GM06990 (cell line): ENCODE measurements at regions not wholly inside any gene's neighbourhood (a gene's known extent, or its start where the extent isn't known, plus 50 kb on each side); places are given as distances from the start of the nearest gene placed in this dataset.

Experiments
- DNase-seq: peaks from one replicate; pipeline ENCODE4 v3.0.0-alpha.2; 2011; ENCODE audit not compliant: insufficient read length; ENCODE audit errors: extremely low read depth
- H3K27me3 ChIP-seq: replicated peaks from 2 replicates; pipeline ENCODE4 v1.6.0; 2011; ENCODE audit warnings: low read length; ENCODE audit not compliant: control insufficient read depth, insufficient read depth
- H3K36me3 ChIP-seq: 2 replicates; pipeline ENCODE4 v1.5.1; 2011; ENCODE audit warnings: low read length; ENCODE audit not compliant: control insufficient read depth, insufficient read depth
- H3K4me3 ChIP-seq: replicated peaks from 2 replicates; pipeline ENCODE4 v1.5.1; 2011; ENCODE audit warnings: low read depth, mild to moderate bottlenecking, control low read depth, low read length
- TF ChIP-seq, protein P1 (sequence below): IDR thresholded peaks from 2 replicates; pipeline ENCODE4 v1.5.1; 2011; ENCODE audit warnings: low read length, control low read depth, mild to moderate bottlenecking, inconsistent platforms; ENCODE audit not compliant: insufficient read depth, poor library complexity, severe bottlenecking

DNA sequence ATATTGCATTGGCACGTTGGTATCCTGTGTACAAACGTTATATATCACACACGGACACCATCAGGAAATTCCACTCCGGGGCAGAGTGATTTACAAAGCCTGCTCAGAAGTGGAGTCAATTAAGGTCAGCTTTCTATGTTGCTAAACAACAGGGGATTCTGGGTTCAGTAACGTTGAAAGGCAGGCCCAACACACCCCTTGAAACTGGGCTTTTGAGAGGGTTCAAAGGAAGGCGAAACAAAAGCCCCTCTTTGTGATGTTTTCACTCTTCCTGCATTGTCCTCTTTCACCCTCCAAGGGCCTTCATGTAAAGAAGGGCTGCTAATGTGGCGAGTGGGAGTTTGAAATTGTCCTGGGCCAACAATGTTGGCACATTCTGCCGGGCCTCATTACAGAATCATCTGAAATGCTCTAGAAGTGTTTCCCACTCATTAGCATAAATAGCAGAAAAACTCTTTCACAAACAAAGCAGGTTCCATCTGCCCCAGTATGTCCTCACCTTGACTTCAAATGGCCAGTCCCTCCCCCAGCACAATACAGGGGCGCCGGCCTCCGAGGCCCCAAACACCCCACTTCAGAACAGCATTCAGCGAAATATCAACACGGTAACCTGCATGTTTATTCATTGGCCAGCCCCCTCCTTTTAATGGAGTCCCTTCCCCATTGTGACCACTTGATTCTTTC, 76.4 kb downstream of the HES1 start:
- no peak for DNase-seq
- TF ChIP-seq, protein P1, sequence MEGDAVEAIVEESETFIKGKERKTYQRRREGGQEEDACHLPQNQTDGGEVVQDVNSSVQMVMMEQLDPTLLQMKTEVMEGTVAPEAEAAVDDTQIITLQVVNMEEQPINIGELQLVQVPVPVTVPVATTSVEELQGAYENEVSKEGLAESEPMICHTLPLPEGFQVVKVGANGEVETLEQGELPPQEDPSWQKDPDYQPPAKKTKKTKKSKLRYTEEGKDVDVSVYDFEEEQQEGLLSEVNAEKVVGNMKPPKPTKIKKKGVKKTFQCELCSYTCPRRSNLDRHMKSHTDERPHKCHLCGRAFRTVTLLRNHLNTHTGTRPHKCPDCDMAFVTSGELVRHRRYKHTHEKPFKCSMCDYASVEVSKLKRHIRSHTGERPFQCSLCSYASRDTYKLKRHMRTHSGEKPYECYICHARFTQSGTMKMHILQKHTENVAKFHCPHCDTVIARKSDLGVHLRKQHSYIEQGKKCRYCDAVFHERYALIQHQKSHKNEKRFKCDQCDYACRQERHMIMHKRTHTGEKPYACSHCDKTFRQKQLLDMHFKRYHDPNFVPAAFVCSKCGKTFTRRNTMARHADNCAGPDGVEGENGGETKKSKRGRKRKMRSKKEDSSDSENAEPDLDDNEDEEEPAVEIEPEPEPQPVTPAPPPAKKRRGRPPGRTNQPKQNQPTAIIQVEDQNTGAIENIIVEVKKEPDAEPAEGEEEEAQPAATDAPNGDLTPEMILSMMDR, result no peak
- Histone ChIP-seq H3K36me3 (no peaks in the 10 kb centered on the region), H3K4me3 (no peak overlapping the region), H3K27me3 (no peaks in the 10 kb centered on the region; the same call in 1 of the 2 replicates)

- Histone ChIP-seq H3K27me3 (no peaks in the 10 kb centered on the region; the same call in 1 of the 2 replicates), H3K36me3 (no peaks in the 10 kb centered on the region), H3K4me3 (no peak overlapping the region)
- no peak for DNase-seq
- TF ChIP-seq, protein P1, result no peak
Observed at GRCh38 chr3:194212845-194213331, 76.9 kb downstream of the HES1 start.

- TF ChIP-seq, protein P1, result no peak
- no peak overlapping the region for H3K4me3 ChIP-seq
- H3K36me3 ChIP-seq, result no peaks in the 10 kb centered on the region
- no peak for DNase-seq
- no peaks in the 10 kb centered on the region; the same call in 1 of the 2 replicates for H3K27me3 ChIP-seq
Observed at GRCh38 chr3:194215392-194215791, 79.4 kb downstream of the HES1 start.

- no peak overlapping the region for H3K4me3 ChIP-seq
- no peaks in the 10 kb centered on the region for H3K36me3 ChIP-seq
- TF ChIP-seq, protein P1, result no peak
- DNase-seq, result no peak
- H3K27me3 ChIP-seq, result no peaks in the 10 kb centered on the region; the same call in 1 of the 2 replicates
Observed at GRCh38 chr3:194218646-194219453, 82.9 kb downstream of the HES1 start.

GRCh38 chr3:194219826-194220410, 84.0 kb downstream of the HES1 start:
- TF ChIP-seq, protein P1, result no peak
- Histone ChIP-seq H3K36me3 (no peaks in the 10 kb centered on the region), H3K27me3 (no peaks in the 10 kb centered on the region; the same call in 1 of the 2 replicates), H3K4me3 (no peak overlapping the region)
- no peak for DNase-seq
